NCI-H1092 treated with DMSO at 0.1 percent for 48 hours (cell line): ENCODE measurements at regions not wholly inside any gene's neighbourhood (a gene's known extent, or its start where the extent isn't known, plus 50 kb on each side); places are given as distances from the start of the nearest gene placed in this dataset.
"Not testable (repeated sequence)": the region's sequence is repeated elsewhere in the genome, so short reads cannot be mapped to it uniquely, and the experiment has no call there.

Experiments used
- DNase-seq: peaks from one replicate; lab custom pipeline; 2025; lab: John Stamatoyannopoulos, UW

GRCh38 chr2:220337611-220338440 is 710.4 kb downstream of the SLC4A3 start:
- DNase-seq: no peak

GRCh38 chr2:220341014-220341413 is 713.6 kb downstream of the SLC4A3 start:
- no peak for DNase-seq

- DNase-seq: no peak
Observed at GRCh38 chr2:220346919-220347318, 719.5 kb downstream of the SLC4A3 start.

DNA sequence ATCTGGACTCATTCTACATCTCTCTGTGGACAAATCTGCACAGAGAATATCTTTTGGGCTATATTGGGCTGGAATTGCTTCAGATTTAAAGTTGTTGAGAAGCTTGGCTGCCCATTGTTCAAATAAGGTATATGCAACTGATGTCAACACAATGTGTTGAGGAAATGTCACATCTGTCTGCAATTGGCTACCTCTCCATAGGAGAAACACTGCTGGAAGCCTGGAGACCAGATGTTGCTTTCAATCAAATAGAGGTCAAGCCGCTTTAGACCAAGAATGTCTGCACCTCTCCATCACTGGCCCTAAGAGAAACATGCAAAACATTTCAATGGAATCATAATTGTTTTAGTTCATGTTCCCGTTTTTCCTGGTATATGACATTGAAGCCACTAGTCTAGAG is 720.2 kb downstream of the SLC4A3 start:
- no peak for DNase-seq

DNA sequence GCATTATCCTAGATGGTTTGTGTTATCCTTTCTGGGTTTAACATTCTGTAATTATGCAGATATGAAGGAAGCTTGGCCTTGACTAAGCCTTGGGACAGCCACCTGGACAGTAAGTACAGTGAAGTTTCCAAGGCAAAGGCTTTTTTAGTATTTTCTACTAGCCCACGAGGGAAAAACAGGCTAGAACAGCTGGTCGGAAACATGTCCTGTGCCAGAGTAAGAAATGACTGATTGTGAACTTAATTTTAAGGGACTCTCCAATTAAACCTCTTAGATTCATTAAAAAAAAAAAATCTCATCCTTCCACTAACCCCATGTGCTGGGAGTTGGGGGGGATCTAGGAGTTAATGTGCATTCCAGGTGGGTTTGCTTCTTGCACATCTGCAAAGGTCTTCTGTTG is 720.8 kb downstream of the SLC4A3 start:
- no peak for DNase-seq

DNA sequence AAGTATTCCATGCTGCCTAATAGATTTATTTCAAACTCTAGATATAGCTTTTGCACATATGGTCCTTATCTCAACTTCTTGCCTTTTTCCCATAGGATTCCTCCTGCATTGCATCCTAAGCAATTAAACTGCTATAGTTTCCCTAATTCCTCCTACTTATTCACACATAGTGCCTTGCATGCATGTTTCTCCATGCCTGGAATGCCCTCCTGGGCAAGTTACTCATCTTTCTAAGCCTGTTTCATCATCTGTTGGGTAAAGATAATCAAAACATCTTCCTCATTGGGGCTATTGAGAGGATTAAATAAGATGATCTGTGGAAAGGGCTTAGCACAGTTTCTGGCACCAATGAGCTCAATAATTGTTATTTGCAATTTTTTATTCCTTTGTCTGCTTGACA is 726.5 kb downstream of the SLC4A3 start:
- no peak for DNase-seq

GRCh38 chr2:220356076-220356475 is 728.6 kb downstream of the SLC4A3 start:
- no peak for DNase-seq

- DNase-seq: no peak
Observed at GRCh38 chr2:220365023-220365422, 737.6 kb downstream of the SLC4A3 start.

- no peak for DNase-seq
Observed at GRCh38 chr2:220366765-220367164, 739.3 kb downstream of the SLC4A3 start.

DNA sequence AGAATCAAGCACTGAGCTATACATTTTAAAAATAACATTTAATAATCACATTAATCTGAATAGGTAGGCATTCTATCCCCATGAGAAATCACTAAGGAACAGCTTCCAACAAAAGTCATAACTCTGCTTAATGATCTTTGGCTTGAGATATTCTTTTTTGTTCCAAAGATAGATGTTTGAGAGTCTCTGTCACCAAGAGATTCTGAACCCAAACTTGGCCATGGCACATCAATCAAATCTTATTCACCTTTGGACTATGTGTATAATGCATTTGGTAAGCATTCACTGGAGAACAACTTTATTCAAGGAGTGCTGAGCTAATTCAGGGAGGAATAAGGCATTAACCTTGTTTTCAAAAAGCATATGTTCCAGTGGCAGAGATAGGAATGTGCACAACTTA is 743.3 kb downstream of the SLC4A3 start:
- no peak for DNase-seq

DNA sequence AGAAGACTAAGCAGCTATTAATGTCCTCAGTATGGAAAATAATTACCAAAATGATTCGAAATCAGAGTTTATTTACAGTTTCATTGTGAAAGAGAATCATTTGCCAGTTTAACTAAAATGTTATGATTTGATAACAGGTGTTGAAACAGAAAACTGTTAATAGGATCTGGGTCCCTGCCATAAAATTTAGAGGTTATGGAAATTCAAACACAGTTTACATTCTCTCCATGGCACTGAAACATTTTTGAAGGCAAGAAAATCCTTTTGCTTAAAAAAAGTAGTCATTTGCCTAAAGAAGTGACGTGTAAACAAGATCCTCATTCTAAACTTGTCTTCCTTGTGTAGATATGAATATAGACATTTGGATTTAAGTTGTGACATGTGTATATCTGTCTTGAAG is 743.8 kb downstream of the SLC4A3 start:
- DNase-seq: no peak

DNA sequence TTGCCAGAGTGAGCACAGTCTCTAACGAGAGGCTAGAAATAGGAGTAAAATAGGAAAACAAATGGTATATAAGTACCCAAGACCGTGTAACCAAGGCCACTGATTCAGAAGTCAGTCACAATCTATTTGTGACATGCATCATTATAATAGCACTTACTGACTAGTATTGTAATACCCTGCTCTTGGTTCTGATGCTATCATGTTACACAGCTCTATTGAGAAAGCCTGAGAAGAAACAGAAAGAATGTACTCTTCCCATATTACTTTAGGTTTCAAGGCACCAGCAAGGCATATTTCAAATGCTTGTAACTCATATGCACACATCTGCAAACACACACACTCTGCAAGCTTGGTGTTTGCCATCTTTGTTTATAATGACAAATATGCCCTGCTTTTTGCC is 746.4 kb downstream of the SLC4A3 start:
- no peak for DNase-seq

DNA sequence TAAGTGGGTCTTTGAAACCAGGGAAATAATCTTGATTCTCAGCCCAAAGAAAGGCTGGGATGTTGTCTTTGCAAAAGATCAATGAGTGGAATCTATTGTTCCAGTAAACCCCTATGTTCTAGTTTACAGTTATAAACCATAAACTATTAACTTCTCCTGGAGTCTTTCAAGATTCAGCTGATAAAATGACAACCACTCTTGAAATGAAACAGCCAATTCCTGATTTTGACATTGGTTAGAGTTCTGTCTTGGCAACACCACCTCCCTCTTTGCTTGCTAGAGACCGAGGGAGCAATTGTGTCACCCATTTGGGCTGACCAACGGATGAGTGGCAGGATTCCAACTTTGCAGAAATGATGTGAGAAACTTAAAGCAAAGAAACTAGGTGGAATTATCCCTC is 746.9 kb downstream of the SLC4A3 start:
- DNase-seq: no peak

GRCh38 chr2:220377482-220378155 is 750.2 kb downstream of the SLC4A3 start:
- DNase-seq: no peak

DNA sequence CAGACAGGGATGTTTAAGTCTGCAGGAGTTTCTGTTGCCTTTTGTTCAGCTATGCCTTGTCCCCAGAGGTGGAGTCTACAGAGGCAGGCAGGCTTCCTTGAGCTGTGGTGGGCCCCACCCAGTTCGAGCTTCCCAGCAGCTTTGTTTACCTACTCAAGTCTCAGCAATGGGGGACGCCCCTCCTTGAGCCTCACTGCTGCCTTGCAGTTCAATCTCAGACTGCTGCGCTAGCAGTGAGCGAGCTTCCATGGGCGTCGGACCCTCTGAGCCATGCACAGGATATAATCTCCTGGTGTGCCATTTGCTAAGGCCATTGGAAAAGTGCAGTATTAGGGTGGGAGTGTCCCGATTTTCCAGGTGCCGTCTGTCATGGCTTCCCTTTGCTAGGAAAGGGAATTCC is 760.3 kb downstream of the SLC4A3 start:
- not testable (repeated sequence) for DNase-seq

GRCh38 chr2:220393711-220394110 is 766.3 kb downstream of the SLC4A3 start:
- peak; percentile 7 for DNase-seq

- peak; percentile 22 for DNase-seq
Observed at GRCh38 chr2:220394433-220394832, 767.0 kb downstream of the SLC4A3 start.

DNA sequence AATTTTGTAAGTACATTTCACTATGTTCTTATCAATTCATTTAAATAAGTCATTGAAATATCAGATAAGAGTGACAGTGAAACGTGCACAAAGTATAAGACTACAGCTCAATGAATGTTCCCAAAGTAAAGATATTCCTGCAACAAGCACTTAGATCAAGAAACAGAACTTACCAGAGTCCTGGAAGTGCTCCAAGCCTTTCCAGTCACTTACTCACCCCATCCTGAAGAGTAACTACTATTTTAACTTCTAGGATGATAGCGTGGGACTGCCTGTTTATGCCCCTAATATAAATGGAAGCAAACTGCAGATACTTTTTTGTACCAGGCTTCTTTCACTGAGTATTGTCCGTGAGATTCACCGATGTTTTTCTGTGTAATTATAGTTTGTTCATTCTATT is 768.9 kb downstream of the SLC4A3 start:
- DNase-seq: no peak

- no peak for DNase-seq
Observed at GRCh38 chr2:220410296-220410695, 782.9 kb downstream of the SLC4A3 start.

DNA sequence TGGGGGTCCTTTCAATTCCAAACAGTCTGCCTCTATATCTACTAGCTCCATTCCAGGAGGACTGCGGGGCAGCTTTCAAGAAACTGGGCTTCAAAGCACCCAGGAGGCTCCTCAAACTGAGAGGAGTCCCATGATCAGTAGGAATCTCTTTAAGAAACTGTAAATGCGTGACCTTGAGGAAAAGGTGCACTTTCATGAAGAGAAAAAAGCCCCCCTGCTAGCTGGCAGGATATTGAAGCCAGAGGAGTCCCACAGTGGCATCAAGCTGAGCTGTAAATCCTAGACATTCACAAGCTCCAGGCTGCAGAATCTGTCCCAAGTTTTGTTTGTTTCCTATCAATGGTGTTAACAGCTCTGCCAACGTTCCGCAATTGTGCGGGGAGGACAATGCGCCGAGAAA is 790.1 kb downstream of the SLC4A3 start:
- DNase-seq: no peak

- no peak for DNase-seq
Observed at GRCh38 chr2:220419647-220420046, 792.2 kb downstream of the SLC4A3 start.

- DNase-seq: no peak
Observed at GRCh38 chr2:220420820-220421219, 793.4 kb downstream of the SLC4A3 start.

- no peak for DNase-seq
Observed at GRCh38 chr2:220422676-220423075, 795.2 kb downstream of the SLC4A3 start.

DNA sequence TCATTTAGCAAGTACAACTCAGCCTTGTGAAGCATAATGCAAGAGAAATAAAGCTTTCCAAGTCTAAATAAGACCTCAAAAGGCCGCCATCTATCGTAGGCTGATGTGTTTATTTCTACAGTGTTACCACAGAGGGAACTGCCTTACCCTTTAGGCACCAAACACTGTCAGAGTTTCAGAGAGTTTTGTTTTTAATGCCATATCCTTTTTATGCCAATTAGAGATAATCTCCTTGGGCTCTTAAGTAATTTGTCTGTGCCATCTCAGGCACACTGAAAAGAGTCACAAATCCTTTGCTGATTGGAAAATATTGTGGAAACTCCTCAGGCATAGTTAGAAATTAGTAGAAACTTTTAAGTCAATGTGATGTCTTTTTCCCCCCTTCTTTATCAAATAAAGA is 797.1 kb downstream of the SLC4A3 start:
- DNase-seq: no peak
